Prostate gland (tissue), 1 donor: ENCODE measurements at regions not wholly inside any gene's neighbourhood (a gene's known extent, or its start where the extent isn't known, plus 50 kb on each side); places are given as distances from the start of the nearest gene placed in this dataset.

Source experiments
- POLR2A ChIP-seq: fragments of 450-650 bp; IDR thresholded peaks from one replicate; pipeline ENCODE4 v1.6.1; 2016; ENCODE audit warnings: antibody characterized with exemption, mild to moderate bottlenecking
- POLR2AphosphoS5 ChIP-seq: sonication (generic); formaldehyde crosslinking; IDR thresholded peaks from one replicate; pipeline ENCODE4 v1.6.1; 2017; ENCODE audit warnings: antibody characterized with exemption

- TF ChIP-seq POLR2A (no peak), POLR2AphosphoS5 (no peak)
Observed at GRCh38 chr5:89575319-89575718, 692.3 kb upstream of the MEF2C start.
